OCI-LY7 (cell line): ENCODE measurements at regions not wholly inside any gene's neighbourhood (a gene's known extent, or its start where the extent isn't known, plus 50 kb on each side); places are given as distances from the start of the nearest gene placed in this dataset.

Experiments
- BruUV-seq: library from RNA; stranded (reverse); fragments of 400-500 nt; replicated peaks from 2 replicates; lab custom pipeline; 2021; lab: Mats Ljungman, UMichigan
- CTCF ChIA-PET: fragments of 300-600 bp; sonication (Branson Sonifier 250); formaldehyde crosslinking; loops from one replicate; lab custom pipeline; 2022; ENCODE audit warnings: antibody characterized with exemption; ENCODE audit not compliant: unreplicated experiment; lab: Charles Lee
- POLR2A ChIA-PET: fragments of 300-600 bp; sonication (Branson Sonifier 250); formaldehyde crosslinking; loops from one replicate; lab custom pipeline; 2022; ENCODE audit warnings: antibody characterized with exemption; lab: Charles Lee
- DNase-seq: peaks from one replicate; pipeline ENCODE4 v3.0.0-alpha.2; 2015; ENCODE audit warnings: low spot score
- H2AFZ ChIP-seq: fragments of 200-600 bp; sonication (generic), shearing (Covaris generic); 2 replicates; pipeline ENCODE4 v1.6.1; 2014; ENCODE audit warnings: mild to moderate bottlenecking, antibody characterized with exemption, low read length, moderate library complexity
- H3K27ac ChIP-seq: fragments of 200-600 bp; sonication (generic); 2 replicates; pipeline ENCODE4 v1.5.1; 2014; ENCODE audit warnings: mixed run types, low read depth, mild to moderate bottlenecking, moderate library complexity, low read length, inconsistent platforms; ENCODE audit not compliant: poor library complexity, severe bottlenecking
- H3K36me3 ChIP-seq: fragments of 200-600 bp; sonication (generic); 2 replicates; pipeline ENCODE4 v1.6.1; 2014; ENCODE audit warnings: mild to moderate bottlenecking, antibody characterized with exemption, low read length, moderate library complexity, mixed read lengths; ENCODE audit not compliant: insufficient read depth
- H3K4me1 ChIP-seq: fragments of 200-600 bp; sonication (generic); 2 replicates; pipeline ENCODE4 v1.5.1; 2014; ENCODE audit warnings: mild to moderate bottlenecking, low read length; ENCODE audit not compliant: insufficient read depth, poor library complexity, severe bottlenecking
- H3K4me2 ChIP-seq: fragments of 200-600 bp; sonication (generic); 2 replicates; pipeline ENCODE4 v1.6.1; 2014; ENCODE audit warnings: mild to moderate bottlenecking, low read length
- H3K4me3 ChIP-seq: fragments of 200-600 bp; sonication (generic); 2 replicates; pipeline ENCODE4 v1.5.1; 2014; ENCODE audit warnings: mild to moderate bottlenecking, low read depth, low read length; ENCODE audit not compliant: poor library complexity, severe bottlenecking
- H3K79me2 ChIP-seq: fragments of 200-600 bp; sonication (generic); 2 replicates; pipeline ENCODE4 v1.6.1; 2016; ENCODE audit warnings: low read depth, mild to moderate bottlenecking, low read length, moderate library complexity, mixed read lengths; ENCODE audit not compliant: insufficient read depth
- H3K9me2 ChIP-seq: fragments of 200-600 bp; sonication (generic); 2 replicates; pipeline ENCODE4 v1.6.1; 2016; ENCODE audit warnings: mild to moderate bottlenecking, low read length, mixed read lengths; ENCODE audit not compliant: insufficient read depth
- H3K9me3 ChIP-seq: fragments of 200-600 bp; sonication (generic); 2 replicates; pipeline ENCODE4 v1.6.1; 2014; ENCODE audit warnings: mild to moderate bottlenecking, mixed run types, low read length, mixed read lengths
- H4K20me1 ChIP-seq: fragments of 200-600 bp; sonication (generic); 2 replicates; pipeline ENCODE4 v1.6.1; 2014; ENCODE audit warnings: mild to moderate bottlenecking, antibody characterized with exemption, low read length, moderate library complexity, mixed read lengths; ENCODE audit not compliant: insufficient read depth
- EZH2phosphoT487 ChIP-seq: fragments of 200-600 bp; sonication (generic); IDR thresholded peaks from 2 replicates; pipeline ENCODE4 v1.6.1; 2018; ENCODE audit warnings: low read depth, borderline replicate concordance, mild to moderate bottlenecking, mixed run types, antibody characterized with exemption, low read length, moderate library complexity, mixed read lengths
- intact Hi-C: fragments of 100-400 bp; cut with micrococcal nuclease; formaldehyde crosslinking; loops from one replicate; pipeline ENCODE4 v1.10.0; 2022; ENCODE audit not compliant: unreplicated experiment
- TF ChIP-seq, protein P1 (sequence below): fragments of 200-600 bp; sonication (generic); conservative IDR thresholded peaks from 2 replicates; pipeline ENCODE4 v1.5.1; 2014; ENCODE audit warnings: mild to moderate bottlenecking, antibody characterized with exemption, low read length, moderate library complexity, mixed read lengths

DNA sequence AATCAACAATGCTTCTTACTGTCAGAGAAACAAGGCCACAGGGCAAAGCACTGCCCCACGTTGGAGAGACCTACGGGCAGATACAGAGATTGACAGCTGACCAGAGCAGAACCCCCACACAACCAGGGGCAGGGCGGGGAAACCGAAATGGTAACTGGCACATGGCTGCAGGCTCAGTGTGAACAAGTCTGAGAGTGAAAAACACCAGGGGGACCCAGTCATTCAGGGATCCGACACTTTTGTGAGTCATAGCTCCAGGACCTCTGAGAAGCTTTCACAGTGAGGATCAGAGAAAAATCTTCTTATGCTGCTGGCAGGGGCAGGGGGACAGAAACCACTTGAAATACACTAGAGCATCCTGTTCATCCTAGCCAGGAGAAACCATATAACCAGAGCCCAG lies 254.2 kb downstream of the C6orf118 start:
- TF ChIP-seq, protein P1, sequence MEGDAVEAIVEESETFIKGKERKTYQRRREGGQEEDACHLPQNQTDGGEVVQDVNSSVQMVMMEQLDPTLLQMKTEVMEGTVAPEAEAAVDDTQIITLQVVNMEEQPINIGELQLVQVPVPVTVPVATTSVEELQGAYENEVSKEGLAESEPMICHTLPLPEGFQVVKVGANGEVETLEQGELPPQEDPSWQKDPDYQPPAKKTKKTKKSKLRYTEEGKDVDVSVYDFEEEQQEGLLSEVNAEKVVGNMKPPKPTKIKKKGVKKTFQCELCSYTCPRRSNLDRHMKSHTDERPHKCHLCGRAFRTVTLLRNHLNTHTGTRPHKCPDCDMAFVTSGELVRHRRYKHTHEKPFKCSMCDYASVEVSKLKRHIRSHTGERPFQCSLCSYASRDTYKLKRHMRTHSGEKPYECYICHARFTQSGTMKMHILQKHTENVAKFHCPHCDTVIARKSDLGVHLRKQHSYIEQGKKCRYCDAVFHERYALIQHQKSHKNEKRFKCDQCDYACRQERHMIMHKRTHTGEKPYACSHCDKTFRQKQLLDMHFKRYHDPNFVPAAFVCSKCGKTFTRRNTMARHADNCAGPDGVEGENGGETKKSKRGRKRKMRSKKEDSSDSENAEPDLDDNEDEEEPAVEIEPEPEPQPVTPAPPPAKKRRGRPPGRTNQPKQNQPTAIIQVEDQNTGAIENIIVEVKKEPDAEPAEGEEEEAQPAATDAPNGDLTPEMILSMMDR: no peak
- TF ChIP-seq EZH2phosphoT487: no peak
- DNase-seq: no peak
- Histone ChIP-seq H3K4me1 (no peaks in the 10 kb centered on the region), H2AFZ (no peak overlapping the region), H4K20me1 (no peaks in the 10 kb centered on the region), H3K27ac (no peak overlapping the region), H3K9me2 (no peaks in the 10 kb centered on the region), H3K36me3 (no peaks in the 10 kb centered on the region), H3K79me2 (no peaks in the 10 kb centered on the region), H3K4me3 (no peak overlapping the region), H3K4me2 (no peak overlapping the region), H3K9me3 (no peaks in the 10 kb centered on the region)
- POLR2A ChIA-PET: no interaction called here
- CTCF ChIA-PET: no interaction called here
- no TSS peak for BruUV-seq
- intact Hi-C loops: no loop called here

DNA sequence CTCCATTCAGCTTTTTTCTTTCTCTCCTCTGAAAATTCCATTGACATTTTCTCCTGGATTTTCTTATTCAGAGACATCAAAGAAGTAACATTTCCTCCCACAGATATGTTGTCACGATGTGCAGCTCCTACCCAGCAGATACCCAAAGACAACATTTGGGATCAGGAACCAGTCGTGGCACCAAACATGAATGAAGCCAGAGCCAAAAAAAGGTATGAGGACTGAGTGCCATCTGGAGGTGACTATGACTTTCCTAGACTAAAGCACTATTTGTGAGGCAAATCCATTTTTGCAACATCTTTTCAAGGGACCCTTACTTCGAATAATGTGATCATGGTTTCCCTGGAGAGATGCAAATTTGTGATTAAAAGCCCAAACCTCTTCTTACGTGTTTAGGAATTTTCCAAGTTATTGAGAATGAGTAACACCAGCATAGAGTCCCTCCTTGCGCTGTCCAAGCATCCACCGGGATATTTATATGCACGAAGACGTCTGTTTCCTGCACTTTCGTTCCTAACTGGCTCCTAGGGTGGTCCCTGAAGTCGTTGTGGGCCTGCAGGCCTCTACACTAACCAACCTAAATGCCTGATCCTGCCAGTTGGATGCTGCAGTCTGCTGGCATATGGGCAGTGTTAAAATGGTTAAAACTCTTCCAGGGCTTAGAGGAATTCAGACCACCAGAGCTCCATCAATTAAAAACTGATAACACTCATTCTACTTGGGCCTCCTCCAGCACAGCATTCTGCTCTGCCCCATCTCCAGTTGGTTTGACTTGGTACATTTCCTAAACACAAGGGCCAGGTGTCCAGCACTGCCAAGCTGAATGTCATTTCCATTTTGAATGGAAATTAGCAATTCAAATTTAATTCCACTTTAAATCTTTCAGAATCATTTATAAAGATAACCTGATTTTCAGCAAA lies 256.6 kb downstream of the C6orf118 start:
- Histone ChIP-seq H2AFZ (no peak overlapping the region), H3K4me1 (no peaks in the 10 kb centered on the region), H3K79me2 (no peaks in the 10 kb centered on the region), H4K20me1 (no peaks in the 10 kb centered on the region), H3K27ac (no peak overlapping the region), H3K36me3 (no peaks in the 10 kb centered on the region), H3K9me2 (no peaks in the 10 kb centered on the region), H3K4me3 (no peak overlapping the region), H3K4me2 (no peak overlapping the region), H3K9me3 (no peaks in the 10 kb centered on the region)
- DNase-seq: no peak
- ChIA-PET POLR2A (interaction anchor here (0.7 kb wide), 2 partner anchors 41 to 57 kb away, joined by 3 read pairs; no protein-coding TSS in a partner anchor), CTCF (no interaction called here)
- intact Hi-C loops: no loop called here
- BruUV-seq: no TSS peak
- no peak for TF ChIP-seq EZH2phosphoT487
- TF ChIP-seq, protein P1: no peak

DNA sequence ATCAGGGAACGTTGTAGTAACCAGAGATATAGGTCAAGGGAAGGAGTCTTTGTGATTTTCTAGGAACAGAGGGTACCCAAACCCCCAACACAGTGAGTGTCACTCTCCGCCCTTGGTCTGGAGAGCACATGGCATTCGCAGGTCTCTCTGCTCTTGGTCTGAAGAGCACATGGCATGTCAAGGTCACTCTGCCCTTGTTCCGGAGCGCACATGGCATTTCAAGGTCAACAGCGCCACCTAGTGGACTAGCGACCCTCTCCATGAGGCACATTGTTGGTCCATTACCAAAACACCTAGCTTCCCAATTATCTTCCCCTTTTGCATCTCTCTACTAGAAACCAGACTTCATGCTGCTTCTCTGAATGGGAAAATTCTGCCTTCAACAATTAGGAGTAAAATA lies 260.0 kb downstream of the C6orf118 start:
- POLR2A ChIA-PET: no interaction called here
- H3K27ac ChIP-seq: no peak overlapping the region
- BruUV-seq: no TSS peak
- H3K4me3 ChIP-seq: no peak overlapping the region
- CTCF ChIA-PET: interaction anchor here (0.6 kb wide), 1 partner anchor 69 kb away, joined by 3 read pairs; no protein-coding TSS in a partner anchor
- intact Hi-C loops: no loop called here
- H3K4me1 ChIP-seq: no peaks in the 10 kb centered on the region
- no peak overlapping the region for H3K4me2 ChIP-seq
- no peaks in the 10 kb centered on the region for H3K36me3 ChIP-seq
- H3K79me2 ChIP-seq: no peaks in the 10 kb centered on the region
- peak; percentile 40 for DNase-seq
- no peak overlapping the region for H2AFZ ChIP-seq
- no peaks in the 10 kb centered on the region for H3K9me2 ChIP-seq
- H3K9me3 ChIP-seq: 0 out of 2 replicates have a peak, but pooled peaks cover 4% of the 10 kb centered on the region
- no peaks in the 10 kb centered on the region for H4K20me1 ChIP-seq
- TF ChIP-seq, protein P1: peak; percentile 82
- no peak for TF ChIP-seq EZH2phosphoT487
